SK-N-SH (cell line): ENCODE measurements at regions not wholly inside any gene's neighbourhood (a gene's known extent, or its start where the extent isn't known, plus 50 kb on each side); places are given as distances from the start of the nearest gene placed in this dataset.

ENCODE experiments used
- CTCF ChIA-PET: fragments of 300-600, 350-600 bp; formaldehyde crosslinking; extraction: SDS; loops from one replicate; lab custom pipeline; 2021; lab: Yijun Ruan, JAX
- POLR2A ChIA-PET: fragments of 350-600 bp; sonication (Branson Sonifier 250); formaldehyde crosslinking; extraction: SDS; loops from one replicate; lab custom pipeline; 2020; ENCODE audit warnings: antibody characterized with exemption, inconsistent platforms; lab: Yijun Ruan, JAX
- DNase-seq: peaks from one replicate; pipeline ENCODE4 v3.0.0; 2012
- H2AFZ ChIP-seq: fragments of 200-600 bp; sonication (generic); 2 replicates; pipeline ENCODE4 v1.8.1; 2016; ENCODE audit warnings: antibody characterized with exemption, mild to moderate bottlenecking, low read depth
- H3F3A ChIP-seq: fragments of 200-600 bp; sonication (generic); replicated peaks from 2 replicates; pipeline ENCODE3; 2016; ENCODE audit warnings: antibody characterized with exemption, mild to moderate bottlenecking; ENCODE audit not compliant: insufficient read depth
- H3K27ac ChIP-seq, 2 experiments: fragments of 200-500 bp in 1 of 2; fragments of 200-600 bp in 1 of 2; sonication (Bioruptor generic) in 1 of 2; sonication (generic), shearing (Covaris generic) in 1 of 2; 2 replicates each; pipeline versions ENCODE4 v1.5.1 to v1.6.1; 2014 to 2016; ENCODE audit warnings: low read depth in 2 of 2, inconsistent platforms in 1 of 2, low read length in 1 of 2, mild to moderate bottlenecking in 1 of 2, mixed read lengths in 1 of 2
- H3K27me3 ChIP-seq: fragments of 200-600 bp; sonication (generic), shearing (Covaris generic); 2 replicates; pipeline ENCODE4 v1.6.1; 2016; ENCODE audit warnings: mixed run types; ENCODE audit not compliant: insufficient read depth
- H3K36me3 ChIP-seq, 2 experiments: fragments of 200-500 bp in 1 of 2; fragments of 200-600 bp in 1 of 2; sonication (Bioruptor generic) in 1 of 2; sonication (generic) in 1 of 2; replicated peaks in 1 of 2; 2 replicates each; pipeline versions ENCODE3 to v1.5.1; 2014 to 2016; ENCODE audit warnings: low read length in 1 of 2, mild to moderate bottlenecking in 1 of 2; ENCODE audit not compliant: insufficient read depth in 2 of 2, control insufficient read depth in 1 of 2
- H3K4me1 ChIP-seq, 2 experiments: fragments of 200-500 bp in 1 of 2; fragments of 200-600 bp in 1 of 2; sonication (Bioruptor generic) in 1 of 2; sonication (generic), shearing (Covaris generic) in 1 of 2; 2 replicates each; pipeline versions ENCODE4 v1.5.1 to v1.6.1; 2014 to 2016; ENCODE audit warnings: low read depth in 1 of 2, low read length in 1 of 2, mixed run types in 1 of 2; ENCODE audit not compliant: insufficient read depth in 2 of 2, control insufficient read depth in 1 of 2
- H3K4me2 ChIP-seq: fragments of 200-600 bp; sonication (generic), shearing (Covaris generic); 2 replicates; pipeline ENCODE4 v1.6.1; 2017; ENCODE audit warnings: mixed run types
- H3K4me3 ChIP-seq, 2 experiments: fragments of 200-500 bp in 1 of 2; fragments of 200-600 bp in 1 of 2; sonication (Bioruptor generic) in 1 of 2; sonication (generic), shearing (Covaris generic) in 1 of 2; 2 replicates each; pipeline versions ENCODE4 v1.5.1 to v1.8.1; 2014 to 2016; ENCODE audit warnings: low read depth in 2 of 2, inconsistent platforms in 1 of 2, low read length in 1 of 2, mild to moderate bottlenecking in 1 of 2, mixed read lengths in 1 of 2, moderate library complexity in 1 of 2
- H3K79me2 ChIP-seq: fragments of 200-600 bp; sonication (generic); 2 replicates; pipeline ENCODE4 v1.8.1; 2017; ENCODE audit warnings: mild to moderate bottlenecking; ENCODE audit not compliant: insufficient read depth
- H3K9ac ChIP-seq: fragments of 200-600 bp; sonication (generic); 2 replicates; pipeline ENCODE4 v1.6.1; 2017; ENCODE audit warnings: mixed run types
- H3K9me2 ChIP-seq: fragments of 200-600 bp; sonication (generic); 2 replicates; pipeline ENCODE4 v1.6.1; 2017; ENCODE audit warnings: mixed run types
- H3K9me3 ChIP-seq: fragments of 200-600 bp; sonication (generic); 2 replicates; pipeline ENCODE4 v1.6.1; 2017; ENCODE audit warnings: mixed run types, mild to moderate bottlenecking, moderate library complexity
- H4K20me1 ChIP-seq: fragments of 200-600 bp; sonication (generic); 2 replicates; pipeline ENCODE4 v1.6.1; 2017; ENCODE audit warnings: mild to moderate bottlenecking, mixed run types; ENCODE audit not compliant: insufficient read depth
- FOXJ3 ChIP-seq: sonication (generic); formaldehyde crosslinking; IDR thresholded peaks from 2 replicates; pipeline ENCODE4 v1.5.1; 2020; ENCODE audit warnings: mild to moderate bottlenecking, missing genetic modification reagents
- NRF1 ChIP-seq: IDR thresholded peaks from 2 replicates; pipeline ENCODE4 v1.6.1; 2012; ENCODE audit warnings: low read depth, mild to moderate bottlenecking, low read length
- RCOR1 ChIP-seq: fragments of 150-350 bp; IDR thresholded peaks from 2 replicates; pipeline ENCODE4 v1.6.1; 2017; ENCODE audit warnings: antibody characterized with exemption, low read length
- WGBS: methylation state at CpG from one replicate; pipeline ENCODE4 v1.1.6; 2017; ENCODE audit warnings: low lambda C conversion rate; 5-methylcytosine and 5-hydroxymethylcytosine counted together
- TF ChIP-seq, protein P1 (sequence below): IDR thresholded peaks from 2 replicates; pipeline ENCODE4 v1.4.0; 2012; ENCODE audit warnings: low read depth, borderline replicate concordance
- TF ChIP-seq, protein P2 (sequence below): IDR thresholded peaks from 2 replicates; pipeline ENCODE4 v1.4.0; 2012; ENCODE audit warnings: low read depth, borderline replicate concordance
- TF ChIP-seq, protein P3 (sequence below): fragments of 150-350 bp; IDR thresholded peaks from 2 replicates; pipeline ENCODE4 v1.6.1; 2016; ENCODE audit warnings: mild to moderate bottlenecking, low read depth, low read length
- TF ChIP-seq, protein P4 (sequence below): IDR thresholded peaks from 2 replicates; pipeline ENCODE4 v1.6.1; 2012; ENCODE audit warnings: mild to moderate bottlenecking, low read depth, low read length, moderate library complexity
- TF ChIP-seq, protein P5 (sequence below): IDR thresholded peaks from 2 replicates; pipeline ENCODE4; 2012

DNA sequence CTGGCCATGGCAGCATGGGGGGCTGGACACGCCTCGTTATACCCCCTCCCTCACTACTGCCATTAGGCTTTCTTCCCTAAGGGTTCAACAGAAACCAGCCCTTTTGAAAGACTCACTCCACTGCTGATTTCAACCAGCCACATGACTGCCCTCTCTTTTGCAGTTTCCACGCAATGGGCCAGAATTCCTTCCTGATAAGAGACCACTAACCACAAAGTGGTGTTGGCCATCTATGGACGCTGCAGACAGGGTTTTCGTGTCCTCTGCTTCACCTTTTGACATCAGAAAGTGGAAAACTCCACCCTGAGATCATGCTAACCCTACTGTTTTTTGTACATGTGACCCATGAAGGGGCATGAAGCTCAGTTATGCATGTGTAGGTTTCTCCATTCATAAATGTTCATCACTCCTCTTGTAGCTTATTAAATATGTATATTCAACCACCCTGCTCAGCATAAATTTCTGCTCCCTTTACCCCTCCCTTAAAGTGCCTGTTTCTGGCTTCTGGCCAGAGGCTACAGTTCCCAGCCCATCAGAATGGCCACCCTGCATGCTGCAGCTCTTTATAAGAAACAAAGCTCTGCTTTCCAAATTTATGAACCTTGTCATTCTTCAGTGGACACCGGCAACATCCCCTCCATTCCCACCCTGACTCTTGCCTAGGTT is 105.6 kb upstream of the KCNK12 start:
- Histone ChIP-seq H3K9ac (no peak overlapping the region), H4K20me1 (no peaks in the 10 kb centered on the region), H3K4me1 (peaks cover 0 to 2% of the 10 kb centered on the region in 2 experiments; a peak in 1 of 4 replicates), H2AFZ (no peak overlapping the region), H3K36me3 (no peaks in the 10 kb centered on the region), H3K9me3 (no peaks in the 10 kb centered on the region), H3F3A (no peaks in the 10 kb centered on the region), H3K4me3 (no peak overlapping the region), H3K27me3 (peaks cover 4% of the 10 kb centered on the region; the same call in 1 of the 2 replicates), H3K4me2 (no peak overlapping the region), H3K79me2 (no peaks in the 10 kb centered on the region)
- CTCF ChIA-PET = interaction anchor here (0.7 to 1.2 kb wide), 3 partner anchors 13 to 92 kb away, joined by 3 to 4 read pairs (median 3); no protein-coding TSS in a partner anchor
- POLR2A ChIA-PET = no interaction called here
- no peak for DNase-seq
- TF ChIP-seq NRF1 (no peak), RCOR1 (no peak), FOXJ3 (CRISPR knock-in tag) (no peak)
- TF ChIP-seq, protein P1, sequence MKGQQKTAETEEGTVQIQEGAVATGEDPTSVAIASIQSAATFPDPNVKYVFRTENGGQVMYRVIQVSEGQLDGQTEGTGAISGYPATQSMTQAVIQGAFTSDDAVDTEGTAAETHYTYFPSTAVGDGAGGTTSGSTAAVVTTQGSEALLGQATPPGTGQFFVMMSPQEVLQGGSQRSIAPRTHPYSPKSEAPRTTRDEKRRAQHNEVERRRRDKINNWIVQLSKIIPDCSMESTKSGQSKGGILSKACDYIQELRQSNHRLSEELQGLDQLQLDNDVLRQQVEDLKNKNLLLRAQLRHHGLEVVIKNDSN = no peak
- TF ChIP-seq, protein P2, sequence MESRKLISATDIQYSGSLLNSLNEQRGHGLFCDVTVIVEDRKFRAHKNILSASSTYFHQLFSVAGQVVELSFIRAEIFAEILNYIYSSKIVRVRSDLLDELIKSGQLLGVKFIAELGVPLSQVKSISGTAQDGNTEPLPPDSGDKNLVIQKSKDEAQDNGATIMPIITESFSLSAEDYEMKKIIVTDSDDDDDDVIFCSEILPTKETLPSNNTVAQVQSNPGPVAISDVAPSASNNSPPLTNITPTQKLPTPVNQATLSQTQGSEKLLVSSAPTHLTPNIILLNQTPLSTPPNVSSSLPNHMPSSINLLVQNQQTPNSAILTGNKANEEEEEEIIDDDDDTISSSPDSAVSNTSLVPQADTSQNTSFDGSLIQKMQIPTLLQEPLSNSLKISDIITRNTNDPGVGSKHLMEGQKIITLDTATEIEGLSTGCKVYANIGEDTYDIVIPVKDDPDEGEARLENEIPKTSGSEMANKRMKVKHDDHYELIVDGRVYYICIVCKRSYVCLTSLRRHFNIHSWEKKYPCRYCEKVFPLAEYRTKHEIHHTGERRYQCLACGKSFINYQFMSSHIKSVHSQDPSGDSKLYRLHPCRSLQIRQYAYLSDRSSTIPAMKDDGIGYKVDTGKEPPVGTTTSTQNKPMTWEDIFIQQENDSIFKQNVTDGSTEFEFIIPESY = no peak
- TF ChIP-seq, protein P3, sequence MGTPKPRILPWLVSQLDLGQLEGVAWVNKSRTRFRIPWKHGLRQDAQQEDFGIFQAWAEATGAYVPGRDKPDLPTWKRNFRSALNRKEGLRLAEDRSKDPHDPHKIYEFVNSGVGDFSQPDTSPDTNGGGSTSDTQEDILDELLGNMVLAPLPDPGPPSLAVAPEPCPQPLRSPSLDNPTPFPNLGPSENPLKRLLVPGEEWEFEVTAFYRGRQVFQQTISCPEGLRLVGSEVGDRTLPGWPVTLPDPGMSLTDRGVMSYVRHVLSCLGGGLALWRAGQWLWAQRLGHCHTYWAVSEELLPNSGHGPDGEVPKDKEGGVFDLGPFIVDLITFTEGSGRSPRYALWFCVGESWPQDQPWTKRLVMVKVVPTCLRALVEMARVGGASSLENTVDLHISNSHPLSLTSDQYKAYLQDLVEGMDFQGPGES = no peak
- TF ChIP-seq, protein P4, sequence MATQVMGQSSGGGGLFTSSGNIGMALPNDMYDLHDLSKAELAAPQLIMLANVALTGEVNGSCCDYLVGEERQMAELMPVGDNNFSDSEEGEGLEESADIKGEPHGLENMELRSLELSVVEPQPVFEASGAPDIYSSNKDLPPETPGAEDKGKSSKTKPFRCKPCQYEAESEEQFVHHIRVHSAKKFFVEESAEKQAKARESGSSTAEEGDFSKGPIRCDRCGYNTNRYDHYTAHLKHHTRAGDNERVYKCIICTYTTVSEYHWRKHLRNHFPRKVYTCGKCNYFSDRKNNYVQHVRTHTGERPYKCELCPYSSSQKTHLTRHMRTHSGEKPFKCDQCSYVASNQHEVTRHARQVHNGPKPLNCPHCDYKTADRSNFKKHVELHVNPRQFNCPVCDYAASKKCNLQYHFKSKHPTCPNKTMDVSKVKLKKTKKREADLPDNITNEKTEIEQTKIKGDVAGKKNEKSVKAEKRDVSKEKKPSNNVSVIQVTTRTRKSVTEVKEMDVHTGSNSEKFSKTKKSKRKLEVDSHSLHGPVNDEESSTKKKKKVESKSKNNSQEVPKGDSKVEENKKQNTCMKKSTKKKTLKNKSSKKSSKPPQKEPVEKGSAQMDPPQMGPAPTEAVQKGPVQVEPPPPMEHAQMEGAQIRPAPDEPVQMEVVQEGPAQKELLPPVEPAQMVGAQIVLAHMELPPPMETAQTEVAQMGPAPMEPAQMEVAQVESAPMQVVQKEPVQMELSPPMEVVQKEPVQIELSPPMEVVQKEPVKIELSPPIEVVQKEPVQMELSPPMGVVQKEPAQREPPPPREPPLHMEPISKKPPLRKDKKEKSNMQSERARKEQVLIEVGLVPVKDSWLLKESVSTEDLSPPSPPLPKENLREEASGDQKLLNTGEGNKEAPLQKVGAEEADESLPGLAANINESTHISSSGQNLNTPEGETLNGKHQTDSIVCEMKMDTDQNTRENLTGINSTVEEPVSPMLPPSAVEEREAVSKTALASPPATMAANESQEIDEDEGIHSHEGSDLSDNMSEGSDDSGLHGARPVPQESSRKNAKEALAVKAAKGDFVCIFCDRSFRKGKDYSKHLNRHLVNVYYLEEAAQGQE = no peak
- TF ChIP-seq, protein P5, sequence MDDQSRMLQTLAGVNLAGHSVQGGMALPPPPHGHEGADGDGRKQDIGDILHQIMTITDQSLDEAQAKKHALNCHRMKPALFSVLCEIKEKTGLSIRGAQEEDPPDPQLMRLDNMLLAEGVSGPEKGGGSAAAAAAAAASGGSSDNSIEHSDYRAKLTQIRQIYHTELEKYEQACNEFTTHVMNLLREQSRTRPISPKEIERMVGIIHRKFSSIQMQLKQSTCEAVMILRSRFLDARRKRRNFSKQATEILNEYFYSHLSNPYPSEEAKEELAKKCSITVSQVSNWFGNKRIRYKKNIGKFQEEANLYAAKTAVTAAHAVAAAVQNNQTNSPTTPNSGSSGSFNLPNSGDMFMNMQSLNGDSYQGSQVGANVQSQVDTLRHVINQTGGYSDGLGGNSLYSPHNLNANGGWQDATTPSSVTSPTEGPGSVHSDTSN = no peak
- TF ChIP-seq, all 33 proteins: peak for 0
- H3K9me2 ChIP-seq = no peaks in the 10 kb centered on the region
- 20% methylated on average over 6 of the region's 6 CpGs for WGBS
- no peak overlapping the region for H3K27ac ChIP-seq
